Breast epithelium (tissue), 3 donors: ENCODE measurements at regions not wholly inside any gene's neighbourhood (a gene's known extent, or its start where the extent isn't known, plus 50 kb on each side); places are given as distances from the start of the nearest gene placed in this dataset.

Experiments
- POLR2A ChIP-seq: fragments of 450-650 bp; IDR thresholded peaks from one replicate; pipeline ENCODE4 v1.6.1; 2016; ENCODE audit warnings: antibody characterized with exemption, mild to moderate bottlenecking, moderate library complexity
- POLR2AphosphoS5 ChIP-seq, 3 donors: sonication (generic); formaldehyde crosslinking; IDR thresholded peaks; one replicate each; pipeline ENCODE4 v1.6.1; 2017; ENCODE audit warnings: antibody characterized with exemption in 3 of 3
- TF ChIP-seq, protein P1 (sequence below), 3 donors: fragments of 450-650 bp; IDR thresholded peaks; one replicate each; pipeline ENCODE4 v1.5.1; 2016 to 2017; ENCODE audit warnings: antibody characterized with exemption in 3 of 3, mild to moderate bottlenecking in 3 of 3, moderate library complexity in 3 of 3

DNA sequence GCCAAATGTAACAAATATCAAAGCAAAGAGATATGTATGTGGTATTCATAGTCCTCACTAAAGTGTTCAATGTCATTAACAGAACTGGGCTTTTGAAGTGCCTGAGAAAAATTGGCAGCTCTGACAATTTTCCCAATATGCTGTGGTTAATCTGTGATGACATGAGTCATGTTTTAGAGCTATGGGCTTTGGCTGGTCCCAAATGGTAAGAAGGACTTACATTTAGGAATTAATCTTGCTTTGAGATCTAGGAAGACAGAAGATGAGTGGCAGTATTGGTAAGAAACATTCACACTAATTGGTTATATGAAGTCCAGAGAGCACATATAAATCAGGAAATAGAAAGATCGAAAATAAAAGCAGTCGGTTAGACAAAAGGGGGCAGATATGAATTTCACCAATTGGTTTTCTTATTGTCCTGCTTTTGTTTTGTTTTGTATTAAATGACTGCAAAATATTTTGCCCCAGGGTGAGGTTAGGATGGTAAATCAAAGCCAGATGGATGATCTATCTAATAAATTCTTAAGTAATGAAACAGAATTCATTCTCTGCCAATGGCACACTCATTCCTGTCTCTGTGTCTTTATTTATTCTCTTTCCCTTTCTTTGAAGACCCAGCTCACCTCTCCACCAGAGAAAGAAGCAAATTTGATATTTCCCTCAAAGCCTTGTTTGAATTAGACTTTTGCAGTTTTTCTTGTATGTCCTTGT is 993.1 kb downstream of the RPA4 start:
- no peak for TF ChIP-seq POLR2A
- TF ChIP-seq, protein P1, sequence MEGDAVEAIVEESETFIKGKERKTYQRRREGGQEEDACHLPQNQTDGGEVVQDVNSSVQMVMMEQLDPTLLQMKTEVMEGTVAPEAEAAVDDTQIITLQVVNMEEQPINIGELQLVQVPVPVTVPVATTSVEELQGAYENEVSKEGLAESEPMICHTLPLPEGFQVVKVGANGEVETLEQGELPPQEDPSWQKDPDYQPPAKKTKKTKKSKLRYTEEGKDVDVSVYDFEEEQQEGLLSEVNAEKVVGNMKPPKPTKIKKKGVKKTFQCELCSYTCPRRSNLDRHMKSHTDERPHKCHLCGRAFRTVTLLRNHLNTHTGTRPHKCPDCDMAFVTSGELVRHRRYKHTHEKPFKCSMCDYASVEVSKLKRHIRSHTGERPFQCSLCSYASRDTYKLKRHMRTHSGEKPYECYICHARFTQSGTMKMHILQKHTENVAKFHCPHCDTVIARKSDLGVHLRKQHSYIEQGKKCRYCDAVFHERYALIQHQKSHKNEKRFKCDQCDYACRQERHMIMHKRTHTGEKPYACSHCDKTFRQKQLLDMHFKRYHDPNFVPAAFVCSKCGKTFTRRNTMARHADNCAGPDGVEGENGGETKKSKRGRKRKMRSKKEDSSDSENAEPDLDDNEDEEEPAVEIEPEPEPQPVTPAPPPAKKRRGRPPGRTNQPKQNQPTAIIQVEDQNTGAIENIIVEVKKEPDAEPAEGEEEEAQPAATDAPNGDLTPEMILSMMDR (IDR thresholded peaks at IDR 0.05): no peak
- TF ChIP-seq POLR2AphosphoS5 (IDR thresholded peaks at IDR 0.05): no peak
